Stimulated activated CD4-positive, alpha-beta T cell treated with anti-CD3 and anti-CD28 coated beads, Interleukin-2, amount 100 ng/mL, for 24 hours (primary cell): ENCODE measurements at regions not wholly inside any gene's neighbourhood (a gene's known extent, or its start where the extent isn't known, plus 50 kb on each side); places are given as distances from the start of the nearest gene placed in this dataset.
A peak's percentile ranks its signal among the peaks of the same experiment; 100 is the strongest.
"Not testable (repeated sequence)": the region's sequence is repeated elsewhere in the genome, so short reads cannot be mapped to it uniquely, and the experiment has no call there.

Source experiments
- DNase-seq, 2 donors: peaks; one replicate each; pipeline ENCODE4 v3.0.0-alpha.2; 2020

- no peak for DNase-seq
These were observed 58.3 kb upstream of the EEA1 start for GRCh38 chr12:92987362-92987761.

- peak; percentile 23 to 39 for DNase-seq
These were observed 58.9 kb upstream of the EEA1 start for GRCh38 chr12:92987846-92988621.

GRCh38 chr12:92988622-92989130 is 59.6 kb upstream of the EEA1 start:
- DNase-seq: no peak

GRCh38 chr12:92989715-92990484 is 60.8 kb upstream of the EEA1 start:
- peak in 1 of 2 donors; percentile 4 for DNase-seq

GRCh38 chr12:92991134-92991533 is 62.0 kb upstream of the EEA1 start:
- no peak for DNase-seq

GRCh38 chr12:92992041-92992440 is 62.9 kb upstream of the EEA1 start:
- DNase-seq: no peak

- DNase-seq: no peak
These were observed 64.2 kb upstream of the EEA1 start for GRCh38 chr12:92993259-92993658.

- DNase-seq: no peak
These were observed 66.3 kb upstream of the EEA1 start for GRCh38 chr12:92995258-92995903.

GRCh38 chr12:93000026-93000425 is 70.9 kb upstream of the EEA1 start:
- DNase-seq: no peak

- no peak for DNase-seq
These were observed 72.3 kb upstream of the EEA1 start for GRCh38 chr12:93001407-93001806.

GRCh38 chr12:93002293-93003054 is 73.4 kb upstream of the EEA1 start:
- DNase-seq: no peak

GRCh38 chr12:93003531-93004239 is 74.6 kb upstream of the EEA1 start:
- DNase-seq: no peak

GRCh38 chr12:93005928-93006392 is 76.9 kb upstream of the EEA1 start:
- DNase-seq: no peak

GRCh38 chr12:93006471-93007208 is 77.5 kb upstream of the EEA1 start:
- DNase-seq: no peak

- no peak for DNase-seq
These were observed 78.4 kb upstream of the EEA1 start for GRCh38 chr12:93007544-93007943.

GRCh38 chr12:93008044-93008778 is 79.1 kb upstream of the EEA1 start:
- no peak for DNase-seq

- not testable (repeated sequence) for DNase-seq
These were observed 79.8 kb upstream of the EEA1 start for GRCh38 chr12:93008880-93009279.

GRCh38 chr12:93009533-93009932 is 80.4 kb upstream of the EEA1 start:
- no peak for DNase-seq

GRCh38 chr12:93010461-93010860 is 81.4 kb upstream of the EEA1 start:
- DNase-seq: no peak

GRCh38 chr12:93011100-93011499 is 82.0 kb upstream of the EEA1 start:
- no peak for DNase-seq
